ENCODE measurements at regions not wholly inside any gene's neighbourhood (a gene's known extent, or its start where the extent isn't known, plus 50 kb on each side); places are given as distances from the start of the nearest gene placed in this dataset.
A peak's percentile ranks its signal among the peaks of the same experiment; 100 is the strongest.

DNA sequence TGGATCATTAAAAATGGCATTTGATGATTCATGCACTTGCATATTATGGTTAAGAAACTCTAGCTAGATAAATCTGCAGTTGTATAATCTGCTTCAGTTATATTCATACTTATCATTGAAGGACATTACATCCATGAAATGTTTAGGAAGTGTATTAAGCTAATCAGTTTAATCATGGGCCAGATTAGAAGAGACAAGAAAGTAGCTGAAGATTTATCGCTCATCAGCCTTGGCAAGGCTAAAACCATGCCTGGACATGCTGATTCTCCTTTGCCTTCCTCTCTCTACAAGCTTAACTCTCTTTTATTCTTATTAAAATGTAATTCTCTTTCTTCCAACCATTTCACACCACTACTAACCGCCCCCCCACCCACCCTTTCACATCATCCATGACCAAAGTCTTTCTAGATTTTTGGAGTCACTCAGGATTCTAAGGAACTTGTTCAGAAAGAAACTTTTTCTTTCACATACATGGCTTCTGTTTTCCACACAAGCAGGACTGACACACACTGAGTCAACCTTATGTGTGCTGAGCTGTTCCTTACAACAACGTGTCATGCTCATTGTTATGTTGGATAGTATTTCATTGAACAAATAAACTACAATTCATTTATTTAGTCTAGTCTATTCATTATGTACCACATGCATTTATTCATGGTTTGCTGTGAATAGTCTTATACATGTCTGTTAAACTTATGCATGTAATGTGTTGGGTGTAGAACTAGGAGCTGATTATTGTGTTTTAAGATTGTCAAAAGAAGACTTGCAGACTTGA lies 227.3 kb upstream of the SP8 start:
- no peaks in the 10 kb centered on the region for H3K9me3 ChIP-seq (ENCODE audit: control insufficient read depth in 2 of 2, insufficient read depth in 1 of 2, low read depth in 1 of 2, low read length in 1 of 2)
- H3K36me3 ChIP-seq (ENCODE audit: control insufficient read depth in 2 of 2, insufficient read depth in 2 of 2, low read length in 1 of 2), result no peaks in the 10 kb centered on the region
- no peaks in the 10 kb centered on the region for H3K27me3 ChIP-seq (ENCODE audit: control insufficient read depth in 1 of 2, insufficient read depth in 2 of 2, low read length in 2 of 2)
- no peaks in the 10 kb centered on the region for H3K4me1 ChIP-seq (ENCODE audit: control insufficient read depth in 2 of 2, insufficient read depth in 2 of 2, low read length in 1 of 2)
- 46 to 51% methylated on average over 3 of the region's 3 CpGs for WGBS, 2 donors
- H3K27ac ChIP-seq (ENCODE audit: low read depth in 2 of 2, low read length in 1 of 2), result peak overlapping the region in 1 of 2 donors; percentile 49
- H3K4me3 ChIP-seq (ENCODE audit: low read depth in 1 of 2, low read length in 2 of 2), result no peak overlapping the region

- Histone ChIP-seq H3K9me3 (ENCODE audit: control insufficient read depth in 2 of 2, insufficient read depth in 1 of 2, low read depth in 1 of 2, low read length in 1 of 2) (no peaks in the 10 kb centered on the region), H3K27me3 (ENCODE audit: control insufficient read depth in 1 of 2, insufficient read depth in 2 of 2, low read length in 2 of 2) (no peaks in the 10 kb centered on the region), H3K27ac (ENCODE audit: low read depth in 2 of 2, low read length in 1 of 2) (no peak overlapping the region), H3K36me3 (ENCODE audit: control insufficient read depth in 2 of 2, insufficient read depth in 2 of 2, low read length in 1 of 2) (no peaks in the 10 kb centered on the region), H3K4me1 (ENCODE audit: control insufficient read depth in 2 of 2, insufficient read depth in 2 of 2, low read length in 1 of 2) (no peaks in the 10 kb centered on the region), H3K4me3 (ENCODE audit: low read depth in 1 of 2, low read length in 2 of 2) (no peak overlapping the region)
- 54 to 55% methylated on average over 2 of the region's 2 CpGs for WGBS, 2 donors
Measured at GRCh38 chr7:21020667-21021066, 234.0 kb upstream of the SP8 start.

DNA sequence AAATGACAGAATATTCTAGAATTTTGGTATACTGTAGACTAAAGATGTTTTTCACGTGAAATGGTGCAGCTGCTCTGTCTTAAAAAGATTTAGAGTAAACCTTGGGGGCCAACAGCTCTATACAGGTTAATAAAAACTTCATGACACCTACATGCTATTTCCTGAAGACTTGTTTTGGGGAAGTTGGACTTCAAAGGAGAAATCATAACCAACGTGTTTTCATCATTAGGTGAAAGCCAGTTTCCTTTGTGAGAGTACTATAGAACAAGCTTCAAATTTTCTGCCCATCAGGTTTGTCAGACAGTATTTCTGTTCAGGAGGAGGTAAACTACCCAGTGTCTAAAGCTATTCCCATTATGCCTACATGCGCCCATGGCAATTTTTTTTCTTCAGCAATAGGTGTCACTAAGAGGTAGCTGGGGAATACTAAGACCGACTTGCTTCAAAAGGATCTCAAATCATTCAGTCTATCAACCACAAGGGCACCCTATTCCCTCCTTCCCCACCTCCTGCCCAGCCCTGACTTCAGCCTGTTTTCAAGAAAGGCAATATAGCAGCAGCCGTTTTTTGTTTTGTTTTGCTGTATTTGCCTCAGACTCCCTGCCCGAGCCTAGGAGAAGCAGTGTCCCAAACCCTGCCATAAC lies 237.3 kb upstream of the SP8 start:
- Histone ChIP-seq H3K4me3 (ENCODE audit: low read depth in 1 of 2, low read length in 2 of 2) (no peak overlapping the region), H3K27ac (ENCODE audit: low read depth in 2 of 2, low read length in 1 of 2) (no peak overlapping the region), H3K36me3 (ENCODE audit: control insufficient read depth in 2 of 2, insufficient read depth in 2 of 2, low read length in 1 of 2) (no peaks in the 10 kb centered on the region), H3K4me1 (ENCODE audit: control insufficient read depth in 2 of 2, insufficient read depth in 2 of 2, low read length in 1 of 2) (no peaks in the 10 kb centered on the region), H3K27me3 (ENCODE audit: control insufficient read depth in 1 of 2, insufficient read depth in 2 of 2, low read length in 2 of 2) (no peaks in the 10 kb centered on the region), H3K9me3 (ENCODE audit: control insufficient read depth in 2 of 2, insufficient read depth in 1 of 2, low read depth in 1 of 2, low read length in 1 of 2) (no peaks in the 10 kb centered on the region)
- WGBS, 2 donors, result 56 to 70% methylated on average over 6 of the region's 6 CpGs

GRCh38 chr7:21024485-21024867 lies 237.8 kb upstream of the SP8 start:
- no peaks in the 10 kb centered on the region for H3K9me3 ChIP-seq (ENCODE audit: control insufficient read depth in 2 of 2, insufficient read depth in 1 of 2, low read depth in 1 of 2, low read length in 1 of 2)
- H3K27ac ChIP-seq (ENCODE audit: low read depth in 2 of 2, low read length in 1 of 2), result no peak overlapping the region
- 71 to 73% methylated on average over 5 of the region's 5 CpGs for WGBS, 2 donors
- no peaks in the 10 kb centered on the region for H3K27me3 ChIP-seq (ENCODE audit: control insufficient read depth in 1 of 2, insufficient read depth in 2 of 2, low read length in 2 of 2)
- no peaks in the 10 kb centered on the region for H3K4me1 ChIP-seq (ENCODE audit: control insufficient read depth in 2 of 2, insufficient read depth in 2 of 2, low read length in 1 of 2)
- H3K36me3 ChIP-seq (ENCODE audit: control insufficient read depth in 2 of 2, insufficient read depth in 2 of 2, low read length in 1 of 2), result no peaks in the 10 kb centered on the region
- H3K4me3 ChIP-seq (ENCODE audit: low read depth in 1 of 2, low read length in 2 of 2), result no peak overlapping the region

GRCh38 chr7:21028186-21028585 lies 241.5 kb upstream of the SP8 start:
- no peaks in the 10 kb centered on the region for H3K36me3 ChIP-seq (ENCODE audit: control insufficient read depth in 2 of 2, insufficient read depth in 2 of 2, low read length in 1 of 2)
- no peaks in the 10 kb centered on the region for H3K9me3 ChIP-seq (ENCODE audit: control insufficient read depth in 2 of 2, insufficient read depth in 1 of 2, low read depth in 1 of 2, low read length in 1 of 2)
- H3K4me3 ChIP-seq (ENCODE audit: low read depth in 1 of 2, low read length in 2 of 2), result no peak overlapping the region
- 54 to 62% methylated on average over 13 of the region's 13 CpGs for WGBS, 2 donors
- no peaks in the 10 kb centered on the region for H3K27me3 ChIP-seq (ENCODE audit: control insufficient read depth in 1 of 2, insufficient read depth in 2 of 2, low read length in 2 of 2)
- no peaks in the 10 kb centered on the region for H3K4me1 ChIP-seq (ENCODE audit: control insufficient read depth in 2 of 2, insufficient read depth in 2 of 2, low read length in 1 of 2)
- no peak overlapping the region for H3K27ac ChIP-seq (ENCODE audit: low read depth in 2 of 2, low read length in 1 of 2)

DNA sequence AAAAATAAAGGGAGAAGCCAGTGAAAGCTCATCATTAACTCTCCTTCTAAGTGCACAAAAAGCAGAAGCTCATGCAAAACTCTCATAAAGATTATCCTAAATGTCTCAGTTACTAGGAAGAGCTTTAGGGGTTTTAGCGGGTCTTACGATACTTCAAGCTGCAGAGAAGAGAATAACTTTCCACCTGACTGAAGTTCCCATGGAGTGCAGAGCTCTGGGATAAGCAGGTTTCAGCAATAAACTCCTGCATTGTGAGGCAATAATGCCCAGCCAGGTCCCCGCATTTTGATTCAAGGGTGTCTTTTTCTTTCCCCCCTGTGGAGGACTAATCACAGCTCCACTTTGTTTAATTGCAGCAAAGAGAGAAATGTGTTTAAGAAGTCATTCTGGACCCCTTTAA lies 241.9 kb upstream of the SP8 start:
- WGBS, 2 donors, result 71 to 73% methylated on average over 3 of the region's 3 CpGs
- no peak overlapping the region for H3K27ac ChIP-seq (ENCODE audit: low read depth in 2 of 2, low read length in 1 of 2)
- H3K27me3 ChIP-seq (ENCODE audit: control insufficient read depth in 1 of 2, insufficient read depth in 2 of 2, low read length in 2 of 2), result no peaks in the 10 kb centered on the region
- no peaks in the 10 kb centered on the region for H3K36me3 ChIP-seq (ENCODE audit: control insufficient read depth in 2 of 2, insufficient read depth in 2 of 2, low read length in 1 of 2)
- no peak overlapping the region for H3K4me3 ChIP-seq (ENCODE audit: low read depth in 1 of 2, low read length in 2 of 2)
- no peaks in the 10 kb centered on the region for H3K4me1 ChIP-seq (ENCODE audit: control insufficient read depth in 2 of 2, insufficient read depth in 2 of 2, low read length in 1 of 2)
- H3K9me3 ChIP-seq (ENCODE audit: control insufficient read depth in 2 of 2, insufficient read depth in 1 of 2, low read depth in 1 of 2, low read length in 1 of 2), result no peaks in the 10 kb centered on the region

GRCh38 chr7:21029006-21029405 lies 242.3 kb upstream of the SP8 start:
- H3K4me1 ChIP-seq (ENCODE audit: control insufficient read depth in 2 of 2, insufficient read depth in 2 of 2, low read length in 1 of 2), result no peaks in the 10 kb centered on the region
- 55 to 62% methylated on average over 6 of the region's 6 CpGs for WGBS, 2 donors
- H3K36me3 ChIP-seq (ENCODE audit: control insufficient read depth in 2 of 2, insufficient read depth in 2 of 2, low read length in 1 of 2), result no peaks in the 10 kb centered on the region
- no peak overlapping the region for H3K4me3 ChIP-seq (ENCODE audit: low read depth in 1 of 2, low read length in 2 of 2)
- no peak overlapping the region for H3K27ac ChIP-seq (ENCODE audit: low read depth in 2 of 2, low read length in 1 of 2)
- no peaks in the 10 kb centered on the region for H3K27me3 ChIP-seq (ENCODE audit: control insufficient read depth in 1 of 2, insufficient read depth in 2 of 2, low read length in 2 of 2)
- no peaks in the 10 kb centered on the region for H3K9me3 ChIP-seq (ENCODE audit: control insufficient read depth in 2 of 2, insufficient read depth in 1 of 2, low read depth in 1 of 2, low read length in 1 of 2)

DNA sequence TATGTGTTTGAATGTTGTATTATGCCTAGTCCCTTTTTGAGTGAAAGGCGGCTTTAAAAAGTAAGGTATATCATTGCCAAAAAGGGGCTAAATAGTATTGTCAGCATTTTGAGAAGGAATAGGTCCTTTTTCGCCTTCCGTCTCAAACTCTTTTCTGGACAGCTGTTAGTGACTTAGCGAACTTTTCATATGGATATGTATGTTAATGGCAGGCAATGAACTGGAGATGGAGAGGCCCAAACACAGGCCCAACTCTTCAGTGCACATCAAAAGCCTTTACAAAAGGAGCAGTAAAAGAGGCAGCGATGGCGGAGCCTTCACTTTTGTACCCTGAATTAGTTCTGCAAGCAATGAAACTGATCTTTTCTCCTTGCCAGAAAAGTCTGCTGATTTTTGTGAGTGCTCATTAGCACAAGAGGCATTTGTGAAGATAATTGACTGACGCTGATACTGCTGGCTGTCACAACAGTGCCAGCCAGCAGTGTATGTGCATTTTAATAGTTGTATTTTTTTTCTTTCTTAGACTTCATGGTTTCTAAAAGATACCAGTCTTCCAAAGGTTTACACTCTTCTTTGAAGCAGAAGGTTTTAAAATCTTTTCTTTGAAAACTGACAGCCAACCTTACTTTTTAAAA lies 243.7 kb upstream of the SP8 start:
- WGBS, 2 donors, result 87 to 91% methylated on average over 7 of the region's 7 CpGs
- no peaks in the 10 kb centered on the region for H3K9me3 ChIP-seq (ENCODE audit: control insufficient read depth in 2 of 2, insufficient read depth in 1 of 2, low read depth in 1 of 2, low read length in 1 of 2)
- H3K4me3 ChIP-seq (ENCODE audit: low read depth in 1 of 2, low read length in 2 of 2), result no peak overlapping the region
- H3K4me1 ChIP-seq (ENCODE audit: control insufficient read depth in 2 of 2, insufficient read depth in 2 of 2, low read length in 1 of 2), result no peaks in the 10 kb centered on the region
- H3K27ac ChIP-seq (ENCODE audit: low read depth in 2 of 2, low read length in 1 of 2), result no peak overlapping the region
- no peaks in the 10 kb centered on the region for H3K36me3 ChIP-seq (ENCODE audit: control insufficient read depth in 2 of 2, insufficient read depth in 2 of 2, low read length in 1 of 2)
- no peaks in the 10 kb centered on the region for H3K27me3 ChIP-seq (ENCODE audit: control insufficient read depth in 1 of 2, insufficient read depth in 2 of 2, low read length in 2 of 2)

DNA sequence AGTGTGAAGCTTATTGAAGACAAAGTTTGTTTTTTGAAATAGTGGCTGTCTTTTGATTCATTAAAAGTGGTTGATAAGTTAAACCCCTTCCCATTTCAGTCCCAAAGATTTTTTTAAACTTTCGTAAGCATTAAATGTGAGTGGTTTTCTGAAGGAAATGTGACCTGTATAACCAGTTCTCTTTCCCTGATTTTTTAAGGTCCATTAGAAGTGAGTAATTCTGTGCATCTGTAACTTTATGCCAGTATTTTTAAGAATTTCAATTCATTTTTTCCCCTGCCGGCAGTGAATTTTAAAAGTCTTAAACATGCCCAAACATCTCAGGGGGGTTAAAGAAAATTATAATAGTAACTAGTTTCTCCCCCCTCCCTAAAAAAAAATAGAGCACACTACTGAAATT lies 254.6 kb upstream of the SP8 start:
- no peak overlapping the region for H3K4me3 ChIP-seq (ENCODE audit: low read depth in 1 of 2, low read length in 2 of 2)
- H3K36me3 ChIP-seq (ENCODE audit: control insufficient read depth in 2 of 2, insufficient read depth in 2 of 2, low read length in 1 of 2), result no peaks in the 10 kb centered on the region
- H3K27ac ChIP-seq (ENCODE audit: low read depth in 2 of 2, low read length in 1 of 2), result no peak overlapping the region
- 51 to 68% methylated on average over 2 of the region's 2 CpGs for WGBS, 2 donors
- no peaks in the 10 kb centered on the region for H3K9me3 ChIP-seq (ENCODE audit: control insufficient read depth in 2 of 2, insufficient read depth in 1 of 2, low read depth in 1 of 2, low read length in 1 of 2)
- no peaks in the 10 kb centered on the region for H3K27me3 ChIP-seq (ENCODE audit: control insufficient read depth in 1 of 2, insufficient read depth in 2 of 2, low read length in 2 of 2)
- H3K4me1 ChIP-seq (ENCODE audit: control insufficient read depth in 2 of 2, insufficient read depth in 2 of 2, low read length in 1 of 2), result no peaks in the 10 kb centered on the region
